Right hindlimb (tissue), 1 donor: ENCODE measurements at regions not wholly inside any gene's neighbourhood (a gene's known extent, or its start where the extent isn't known, plus 50 kb on each side); places are given as distances from the start of the nearest gene placed in this dataset.
A peak's percentile ranks its signal among the peaks of the same experiment; 100 is the strongest.
"Not testable (repeated sequence)": the region's sequence is repeated elsewhere in the genome, so short reads cannot be mapped to it uniquely, and the experiment has no call there.

Experiments
- DNase-seq: peaks from one replicate; pipeline ENCODE4 v3.0.0-alpha.2; 2018

DNA sequence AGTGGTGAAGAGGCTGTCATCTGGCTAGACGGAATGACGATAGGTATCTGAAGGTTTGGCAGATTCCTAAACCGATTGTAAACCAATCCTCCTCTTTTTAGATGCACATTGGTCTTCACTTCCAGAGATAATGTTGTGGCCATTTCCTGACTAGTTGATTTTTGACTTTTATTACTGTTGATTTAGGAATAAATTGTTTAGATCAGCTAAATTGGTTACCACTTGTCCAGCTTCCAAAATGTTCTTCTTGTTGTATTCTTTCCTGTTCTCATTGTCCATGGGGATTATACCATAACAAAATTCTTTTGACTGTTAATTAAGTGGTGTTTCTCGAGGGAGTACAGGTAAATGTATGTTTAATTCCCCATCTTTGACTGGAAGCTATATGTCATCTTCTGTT, 119.7 kb downstream of the MACROH2A1 start:
- no peak for DNase-seq

DNA sequence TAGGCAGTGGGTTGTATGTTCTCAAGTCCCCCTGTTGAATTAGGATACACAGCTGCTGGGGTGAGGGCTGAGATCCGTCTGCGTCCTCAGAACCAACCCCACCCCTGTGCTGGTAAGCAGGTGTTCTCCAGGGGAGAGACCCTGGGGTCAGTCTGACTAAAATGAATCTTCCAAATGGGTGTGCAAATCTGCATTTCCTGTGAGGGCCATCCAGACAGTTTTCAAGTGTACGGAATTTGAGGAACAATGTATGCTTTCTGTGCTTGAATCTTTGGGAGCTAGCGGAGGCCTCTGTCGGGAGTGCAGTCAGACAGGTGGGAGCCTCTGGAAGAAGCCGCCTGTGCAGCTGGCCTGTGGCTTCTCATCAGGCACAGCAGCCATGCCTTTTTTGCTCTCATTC, 122.9 kb downstream of the MACROH2A1 start:
- no peak for DNase-seq

DNA sequence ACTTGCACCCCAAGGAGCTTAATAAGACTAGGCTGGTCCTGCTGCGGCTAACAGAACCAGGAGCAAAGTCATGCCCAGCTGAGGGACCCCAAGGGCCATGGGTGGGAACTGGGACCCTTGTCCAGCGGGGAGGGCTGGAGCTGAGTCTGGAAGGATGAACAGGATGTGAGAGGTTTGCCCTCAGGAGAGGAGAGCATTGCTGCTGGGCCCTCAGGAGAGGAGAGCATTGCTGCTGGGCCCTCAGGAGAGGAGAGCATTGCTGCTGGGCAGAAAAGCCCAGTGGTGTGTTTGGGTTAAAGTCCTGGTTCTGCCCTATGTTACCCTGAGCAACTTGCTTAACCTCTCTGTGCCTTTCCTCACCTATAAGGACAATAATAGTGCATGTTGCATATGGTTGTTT, 125.8 kb downstream of the MACROH2A1 start:
- DNase-seq, result no peak

DNA sequence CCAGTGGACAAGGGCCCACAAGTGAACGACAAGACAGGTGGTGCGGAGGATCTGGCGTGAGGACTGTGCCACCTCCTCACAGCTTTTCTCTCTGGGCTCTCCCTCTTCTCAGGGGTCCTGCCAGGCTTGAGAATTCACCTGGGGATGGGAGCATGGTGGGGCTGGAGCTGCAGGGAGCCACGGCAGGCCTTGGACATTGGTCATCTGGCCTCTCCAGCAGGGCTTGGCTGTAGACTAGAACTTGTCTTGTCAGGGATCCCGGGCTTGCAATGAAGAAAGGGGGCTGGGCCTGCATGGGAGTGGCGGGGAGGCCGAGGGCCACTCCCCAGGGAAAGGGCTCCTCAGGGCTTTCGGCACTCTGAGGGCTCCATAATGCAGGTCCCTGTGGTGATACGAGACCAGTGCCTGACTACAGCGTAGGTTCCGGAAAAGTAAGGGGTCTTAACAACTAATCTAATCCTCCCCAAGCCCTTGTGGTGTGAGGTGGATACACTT, 126.7 kb downstream of the MACROH2A1 start:
- no peak for DNase-seq

DNA sequence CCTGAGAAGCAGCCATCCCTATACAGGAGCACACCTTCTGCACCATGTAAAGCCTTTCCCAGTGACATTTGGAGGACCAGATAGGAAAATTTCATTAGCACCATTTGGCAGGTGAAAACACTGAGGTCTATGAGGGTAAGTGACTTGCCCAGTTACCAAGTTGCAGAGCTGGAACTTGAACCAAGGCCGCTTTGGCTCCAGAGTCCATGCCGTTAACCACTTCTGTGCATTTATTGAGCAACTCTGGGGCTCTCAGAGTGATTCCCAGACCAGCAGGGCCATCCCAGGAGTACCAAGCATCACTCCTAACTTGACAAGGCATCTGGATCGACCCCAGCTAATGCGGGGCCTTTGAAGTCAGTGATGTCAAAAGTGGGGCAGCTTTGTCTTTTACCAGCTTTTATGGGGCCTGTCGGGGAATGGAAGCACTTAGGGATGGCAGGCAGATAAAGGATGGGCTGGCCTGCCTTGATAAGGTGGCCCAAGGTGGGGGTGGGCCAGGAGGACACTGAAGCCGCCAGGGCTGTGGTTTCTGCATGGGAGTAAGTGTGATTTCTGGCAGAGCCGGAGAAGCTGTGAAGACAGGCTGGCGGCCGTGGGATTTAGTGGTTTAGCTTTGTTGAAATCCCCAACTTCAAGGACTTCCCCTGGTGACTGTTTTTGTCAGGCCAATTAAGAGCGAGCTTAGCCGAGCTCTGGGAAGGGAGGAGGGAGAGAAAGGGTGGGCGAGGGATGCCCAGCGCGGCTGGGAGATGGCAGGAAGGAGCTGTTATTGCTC, 127.3 kb downstream of the MACROH2A1 start:
- peak; percentile 51 for DNase-seq

DNA sequence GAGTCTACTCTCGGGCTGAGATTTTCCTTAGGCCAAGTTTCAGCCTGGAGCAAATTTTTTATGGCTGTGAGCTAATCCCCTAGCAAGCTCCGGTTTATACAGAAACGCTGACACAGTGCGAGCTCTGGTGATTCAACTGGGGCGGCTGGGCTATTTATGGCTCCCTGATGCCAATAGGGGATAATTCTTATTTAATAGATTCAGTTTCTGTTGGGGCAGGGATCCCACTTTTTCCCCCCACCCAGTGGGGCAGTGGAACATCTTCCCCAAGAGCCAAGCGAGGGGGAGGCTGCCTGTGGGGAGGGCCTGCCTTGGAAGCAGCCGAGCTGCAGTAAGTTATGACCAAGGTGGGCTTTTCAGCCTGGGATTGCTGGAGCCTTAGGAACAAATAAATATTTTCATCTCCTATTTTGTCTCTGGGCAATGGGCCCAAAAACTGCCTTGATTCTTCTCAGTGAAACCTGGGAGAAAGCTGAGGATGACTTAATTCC, 129.1 kb downstream of the MACROH2A1 start:
- DNase-seq, result peak; percentile 81

DNA sequence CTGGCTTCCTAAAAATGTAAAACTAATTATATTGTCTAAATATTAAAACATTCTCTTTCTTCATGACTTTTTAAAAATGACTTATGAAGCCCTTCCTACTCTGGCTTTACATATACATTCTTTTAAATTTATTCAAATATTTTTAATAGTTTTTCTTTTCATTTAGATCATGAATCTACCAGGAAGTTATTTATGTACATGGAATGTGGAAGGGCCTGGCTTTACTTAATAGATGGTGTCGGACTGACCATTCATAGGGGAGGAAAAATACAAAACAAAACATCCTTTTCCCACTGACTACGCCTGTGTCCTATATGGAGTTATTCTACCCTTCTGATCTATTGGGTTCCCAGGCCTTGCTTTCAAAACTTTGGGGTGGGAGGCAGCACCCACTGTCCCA, 129.8 kb downstream of the MACROH2A1 start:
- DNase-seq, result no peak

DNA sequence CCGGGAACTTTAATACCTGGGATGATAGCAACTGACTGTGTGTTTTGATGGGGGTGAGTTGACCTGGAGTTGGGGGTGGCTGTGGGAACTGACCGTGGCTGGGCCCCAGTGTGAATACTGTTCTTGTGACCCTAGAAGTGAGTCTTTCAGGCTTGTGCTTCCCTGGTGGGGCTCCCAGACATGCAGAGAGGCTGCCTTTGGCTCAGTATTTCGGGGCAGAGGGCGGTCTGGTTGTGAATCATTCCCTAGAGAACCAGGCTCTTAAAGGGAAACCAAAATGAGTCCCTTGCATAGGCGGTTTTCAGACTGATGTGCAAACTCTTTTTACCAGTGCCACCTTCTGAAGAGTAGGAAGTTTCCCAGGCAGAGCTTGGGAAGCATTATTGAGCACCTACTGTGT, 132.1 kb downstream of the MACROH2A1 start:
- DNase-seq, result no peak

DNA sequence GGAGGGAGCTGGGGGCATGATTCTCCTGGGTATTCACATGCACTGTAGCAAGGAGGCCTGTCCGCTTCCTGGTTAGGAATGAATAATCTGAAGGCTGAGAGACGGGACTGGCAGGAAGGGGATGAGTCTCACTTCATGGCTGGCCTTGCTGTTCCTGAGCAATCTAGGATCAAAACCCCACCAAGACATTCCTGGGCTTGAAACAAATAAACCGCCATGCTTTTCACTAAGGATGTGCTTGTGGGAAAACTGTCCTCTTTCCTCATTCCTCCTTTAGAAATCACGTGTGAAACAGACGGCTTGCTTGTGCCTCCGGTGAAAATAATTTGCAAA, 132.8 kb downstream of the MACROH2A1 start:
- DNase-seq, result no peak

DNA sequence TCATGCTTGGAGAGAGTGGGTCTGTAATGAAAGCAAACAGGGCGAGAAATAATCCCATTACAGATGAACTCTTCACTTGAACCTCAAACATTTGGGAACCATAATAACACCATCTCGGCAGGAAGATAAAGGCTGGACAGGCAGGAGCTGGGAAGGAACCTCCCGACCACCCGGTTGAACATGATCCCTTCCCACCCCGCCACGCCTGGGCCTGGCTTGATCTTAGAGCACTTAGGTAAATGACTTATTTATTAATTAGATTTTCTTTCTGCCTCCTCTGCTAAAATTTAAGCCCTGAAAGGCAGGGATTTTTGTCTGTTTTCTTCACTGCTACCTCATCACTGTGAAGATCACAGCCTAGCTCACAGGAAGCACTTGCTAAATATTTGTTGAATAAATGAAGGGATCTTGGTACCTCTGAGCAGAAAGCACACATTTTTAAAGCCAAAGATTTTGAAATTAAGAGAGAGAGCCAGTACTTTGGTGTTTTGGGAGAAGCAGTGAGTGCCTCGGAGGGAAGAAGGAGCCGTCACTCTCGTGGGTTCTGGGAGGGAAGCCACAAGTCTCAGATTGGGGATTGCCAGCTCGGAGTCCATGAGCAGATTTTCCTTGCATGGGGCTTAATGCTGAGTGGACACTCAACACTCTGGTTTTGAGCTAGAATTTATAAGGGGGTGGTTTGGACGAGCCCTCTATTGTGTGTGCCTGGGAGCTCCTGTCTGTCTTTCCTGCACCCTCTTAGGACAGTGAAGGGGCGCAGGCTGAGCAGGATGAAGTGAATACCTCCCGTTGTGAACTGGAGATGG, 133.3 kb downstream of the MACROH2A1 start:
- no peak for DNase-seq

DNA sequence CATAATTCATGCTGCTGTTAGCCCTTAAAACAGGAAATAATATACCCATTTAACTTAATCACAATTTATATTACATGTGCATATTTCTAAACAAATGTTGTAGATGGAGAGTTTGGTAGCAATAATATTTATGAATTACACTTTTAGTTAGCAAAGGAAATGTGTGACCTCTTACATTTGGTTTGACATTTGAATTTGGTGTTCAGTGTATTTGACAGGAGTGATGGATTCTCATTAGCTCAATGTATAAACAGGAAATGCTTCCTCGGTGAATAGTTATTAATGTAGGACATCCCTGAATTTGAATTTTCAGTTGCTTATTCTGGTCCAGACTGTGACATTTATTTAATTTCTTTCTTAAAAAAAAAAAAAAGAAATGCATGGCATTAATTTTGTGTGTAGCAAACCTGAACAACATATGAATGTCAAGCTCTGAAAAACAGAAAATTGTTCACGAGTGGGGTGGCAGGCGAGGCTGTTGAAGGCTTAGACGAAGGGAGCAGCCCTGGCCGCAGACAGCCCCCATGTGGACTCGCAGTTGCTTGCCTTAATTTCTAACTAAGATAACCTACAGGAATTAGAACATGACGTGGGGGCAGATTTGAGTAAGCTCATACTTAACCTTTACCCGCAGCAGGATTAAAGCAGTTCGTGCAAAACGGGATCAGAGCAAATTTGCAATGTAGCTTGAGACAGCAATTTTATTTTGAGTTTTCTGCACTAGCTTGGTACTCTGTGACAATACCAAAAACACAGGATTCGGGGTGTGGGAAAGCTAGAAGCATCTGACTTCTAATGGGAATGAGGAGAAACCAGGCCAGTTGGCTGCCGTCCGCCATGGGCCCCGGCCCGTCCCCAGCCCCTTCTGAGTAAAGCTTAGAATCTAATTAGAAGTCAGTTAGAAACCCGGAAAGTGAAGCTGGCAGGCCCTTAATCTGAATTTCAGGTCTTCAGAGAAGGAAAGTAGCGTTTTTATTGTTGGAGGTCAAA, 134.3 kb downstream of the MACROH2A1 start:
- DNase-seq, result no peak

DNA sequence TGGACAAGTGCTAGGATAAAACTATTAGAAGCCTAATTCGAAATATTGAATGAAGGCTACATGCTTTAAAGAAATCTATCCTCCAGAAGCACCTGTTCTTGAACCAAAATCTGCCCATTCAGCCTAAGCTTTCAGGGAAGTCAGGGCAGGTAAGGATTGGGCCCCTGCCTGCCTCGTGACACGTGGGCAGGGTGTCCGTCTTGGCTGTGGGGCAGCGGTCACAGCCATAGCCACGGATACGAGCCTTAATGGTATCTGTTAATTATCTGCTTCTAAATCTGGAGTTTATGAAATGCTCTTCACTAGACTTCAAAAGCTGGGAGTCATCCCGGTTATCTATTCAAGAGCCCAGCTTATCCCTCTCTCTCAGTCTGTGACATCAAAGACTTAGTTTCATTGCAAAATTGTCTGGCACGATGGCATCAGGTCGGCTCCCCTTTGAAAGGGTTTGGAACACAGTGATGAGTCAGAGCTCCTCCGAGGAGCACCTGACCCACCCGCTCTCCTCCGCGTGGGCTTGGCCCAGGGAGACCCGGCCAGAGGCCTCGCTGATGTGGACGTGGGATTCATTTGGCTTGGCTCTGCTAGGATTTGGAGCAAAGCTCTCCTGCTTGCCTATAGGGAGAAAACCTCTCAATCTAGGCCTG, 135.9 kb downstream of the MACROH2A1 start:
- DNase-seq, result no peak

DNA sequence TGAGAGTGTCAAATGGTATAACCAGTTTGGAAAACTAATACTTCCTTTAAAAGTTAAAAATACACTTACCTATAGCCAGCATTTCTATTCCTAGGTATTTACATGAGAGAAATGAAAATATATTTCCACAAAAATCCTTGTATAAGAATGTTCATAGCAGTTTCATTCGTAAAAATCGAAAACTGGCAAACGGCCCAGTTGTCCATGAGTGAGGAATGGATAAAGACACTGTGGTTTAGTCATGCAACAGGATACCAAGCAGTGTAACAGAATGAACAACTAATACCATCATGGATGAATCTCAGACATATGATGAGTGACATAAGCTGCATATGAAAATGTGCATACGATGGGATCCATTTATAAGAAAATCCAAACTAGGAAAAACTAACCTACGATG, 136.7 kb downstream of the MACROH2A1 start:
- DNase-seq, result no peak

DNA sequence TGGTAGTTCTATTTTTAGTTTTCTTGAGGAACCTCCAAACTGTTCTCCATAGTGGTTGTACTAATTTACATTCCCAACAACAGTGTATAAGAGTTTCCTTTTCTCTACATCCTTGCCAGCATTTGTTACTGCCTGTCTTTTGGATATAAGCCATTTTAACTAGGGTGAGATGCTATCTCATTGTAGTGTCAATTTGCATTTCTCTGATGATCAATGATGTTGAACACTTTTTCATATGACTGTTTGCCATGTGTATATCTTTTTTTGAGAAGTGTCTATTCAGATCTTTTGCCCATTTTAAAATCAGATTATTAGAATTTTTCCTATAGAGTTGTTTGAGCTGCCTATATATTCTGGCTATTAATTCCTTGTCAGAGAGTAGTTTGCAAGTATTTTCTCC, 138.9 kb downstream of the MACROH2A1 start:
- not testable (repeated sequence) for DNase-seq

DNA sequence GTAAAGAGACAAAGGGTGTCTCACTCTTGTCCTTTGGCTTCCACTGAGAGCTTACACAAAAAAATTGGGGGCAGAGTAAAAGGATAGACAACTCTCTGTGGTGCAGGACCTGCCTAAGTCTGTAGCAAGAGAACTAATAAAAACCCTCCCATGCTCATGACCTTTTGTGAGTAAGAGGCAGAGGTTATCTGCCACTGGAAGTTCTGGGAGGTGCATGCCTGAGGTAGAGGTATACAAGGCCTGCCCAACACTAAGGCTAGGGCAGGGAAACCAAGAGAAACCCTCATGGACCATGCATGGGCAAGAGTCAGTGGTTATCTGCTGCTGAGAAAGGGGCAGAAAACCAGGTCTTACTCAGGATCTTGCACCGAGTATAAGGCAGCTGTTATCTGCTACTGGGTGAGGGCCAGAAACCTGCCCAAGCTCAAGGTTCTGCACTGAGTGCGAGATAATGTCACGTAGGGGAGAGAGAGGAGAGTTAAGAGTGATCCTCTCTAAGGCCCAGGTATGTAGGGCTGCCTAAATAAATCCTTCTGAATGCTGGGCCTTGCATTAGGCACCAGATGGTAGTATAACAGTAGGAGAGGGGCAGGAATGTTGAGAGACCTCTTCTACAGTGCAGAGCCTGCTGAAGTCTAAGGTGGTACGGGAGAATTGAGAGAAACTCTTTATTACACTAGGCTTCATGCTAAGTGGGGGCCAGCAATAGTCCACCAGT, 143.4 kb downstream of the MACROH2A1 start:
- DNase-seq, result no peak

DNA sequence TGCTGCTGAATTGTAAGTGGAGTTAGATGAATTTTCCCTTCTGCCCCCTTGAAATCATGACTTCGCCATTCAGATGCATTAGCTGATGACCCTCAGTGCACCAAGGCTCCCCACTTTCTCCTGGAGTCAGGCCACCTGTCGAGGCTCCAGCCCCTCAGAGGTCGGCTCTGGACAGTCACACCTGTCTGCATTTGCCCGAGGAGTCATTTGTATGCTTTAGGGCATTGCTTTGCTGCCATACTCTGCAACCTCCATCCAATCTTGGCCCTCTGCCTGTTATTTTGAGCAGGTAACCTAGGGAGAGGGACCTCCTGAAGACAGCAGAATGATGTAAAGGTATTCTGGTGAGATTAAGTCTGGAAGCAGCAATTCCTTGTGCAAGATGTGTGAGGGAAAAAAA, 144.8 kb downstream of the MACROH2A1 start:
- no peak for DNase-seq

DNA sequence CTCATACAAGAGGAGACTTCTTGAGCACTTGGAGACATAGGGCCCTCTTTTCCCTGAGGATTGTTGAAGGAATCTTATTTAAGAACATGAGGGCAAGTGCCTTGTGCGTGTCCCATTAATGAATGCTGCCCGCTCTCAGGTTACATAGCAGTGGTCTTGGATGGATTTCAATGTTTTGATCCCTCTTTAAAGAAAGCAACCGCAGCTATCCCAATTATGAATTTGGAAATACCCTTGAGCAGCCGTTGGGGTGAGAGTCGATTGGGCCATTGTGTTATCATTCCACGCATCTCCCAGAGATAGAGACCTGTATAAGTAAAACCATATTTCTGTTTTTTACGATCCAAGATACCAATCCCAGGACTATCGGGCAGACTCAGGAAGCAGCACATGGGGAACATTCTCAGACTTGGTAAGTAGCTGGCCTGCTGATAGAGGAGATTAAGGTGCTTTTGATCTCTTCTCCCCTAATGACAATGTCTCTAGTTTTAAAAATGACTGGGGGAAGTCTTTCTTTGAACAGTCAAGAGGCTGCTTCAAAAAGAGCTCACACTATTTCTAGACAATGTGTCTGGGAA, 145.3 kb downstream of the MACROH2A1 start:
- DNase-seq, result no peak

DNA sequence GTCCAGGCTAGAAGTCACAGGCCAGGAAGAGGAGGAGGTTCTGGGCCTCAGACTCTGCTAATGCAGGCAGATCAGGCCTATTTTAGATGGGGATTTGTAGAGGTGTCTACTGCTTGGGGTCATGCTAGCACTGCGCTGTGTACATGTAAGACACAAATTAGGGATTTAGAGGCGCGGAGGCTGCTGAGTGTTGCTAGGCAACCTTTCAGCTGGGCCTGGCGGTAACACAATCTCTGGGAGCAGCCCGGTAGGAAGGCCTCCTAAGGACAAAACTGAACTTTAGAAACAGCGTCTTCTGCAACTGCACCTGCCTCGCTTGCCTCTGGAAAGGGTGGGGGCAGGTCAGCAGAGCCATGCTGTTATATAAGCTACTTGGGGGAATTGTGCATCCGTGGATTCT, 147.9 kb downstream of the MACROH2A1 start:
- DNase-seq, result no peak

DNA sequence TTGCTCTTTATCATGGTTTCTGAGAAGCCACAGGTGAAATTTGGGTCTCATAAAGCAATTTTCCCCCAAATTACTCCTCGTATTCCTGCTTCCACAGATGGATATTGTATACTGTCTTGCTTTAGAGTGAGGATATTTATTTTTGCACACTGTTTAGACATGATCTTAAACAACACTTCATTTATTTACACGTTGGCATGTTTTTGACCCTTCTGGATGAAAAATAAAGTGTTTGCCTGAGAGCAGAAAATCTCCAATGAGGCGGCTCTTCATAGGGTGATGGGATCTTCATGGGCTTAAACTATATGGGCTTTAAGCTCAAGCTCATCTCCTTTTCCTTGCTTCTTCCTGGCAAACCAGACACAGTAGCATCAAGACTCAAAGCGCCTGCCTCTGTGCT, 148.4 kb downstream of the MACROH2A1 start:
- DNase-seq, result no peak

DNA sequence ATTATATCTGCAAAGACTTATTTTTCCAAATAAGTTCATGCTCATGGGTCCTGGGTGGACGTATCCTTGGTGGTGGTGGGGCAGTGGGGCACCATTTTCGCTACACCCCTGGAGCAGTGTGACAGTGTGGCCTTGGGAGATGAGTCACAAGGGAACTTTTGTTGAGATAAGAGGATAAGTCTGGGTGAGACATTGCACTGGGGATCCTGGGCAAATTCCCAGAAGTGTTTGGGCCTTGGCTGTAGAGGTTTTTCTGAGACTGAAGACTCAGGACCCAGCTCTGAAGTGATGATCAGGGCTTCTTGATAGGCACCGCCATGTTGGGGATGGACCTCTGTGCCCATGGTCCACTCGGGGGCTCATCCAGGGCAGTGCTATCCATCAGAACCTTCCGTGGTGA, 149.4 kb downstream of the MACROH2A1 start:
- DNase-seq, result no peak

DNA sequence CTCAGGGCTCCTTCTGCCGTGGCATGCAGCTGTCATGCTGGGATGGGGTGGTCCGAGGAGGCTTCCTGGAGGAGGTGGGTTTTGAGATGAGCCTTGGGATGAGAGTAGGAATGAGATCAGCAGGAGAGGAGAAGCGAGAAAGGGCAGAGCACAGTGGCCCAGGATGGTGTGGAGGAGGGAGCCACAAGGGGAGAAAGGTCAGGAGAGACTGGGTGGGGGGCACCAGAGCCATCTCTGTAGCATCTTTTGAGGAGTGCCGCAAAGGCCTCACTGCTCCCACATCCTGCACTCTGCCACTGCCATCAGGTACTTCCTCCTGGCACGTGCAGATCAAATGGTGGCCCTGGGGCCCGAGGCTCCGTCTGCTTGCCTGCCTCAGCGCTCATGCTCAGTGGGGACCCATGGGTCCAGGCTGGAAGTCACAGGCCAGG, 150.2 kb downstream of the MACROH2A1 start:
- no peak for DNase-seq
